ENCODE measurements at regions not wholly inside any gene's neighbourhood (a gene's known extent, or its start where the extent isn't known, plus 50 kb on each side); places are given as distances from the start of the nearest gene placed in this dataset.

DNA sequence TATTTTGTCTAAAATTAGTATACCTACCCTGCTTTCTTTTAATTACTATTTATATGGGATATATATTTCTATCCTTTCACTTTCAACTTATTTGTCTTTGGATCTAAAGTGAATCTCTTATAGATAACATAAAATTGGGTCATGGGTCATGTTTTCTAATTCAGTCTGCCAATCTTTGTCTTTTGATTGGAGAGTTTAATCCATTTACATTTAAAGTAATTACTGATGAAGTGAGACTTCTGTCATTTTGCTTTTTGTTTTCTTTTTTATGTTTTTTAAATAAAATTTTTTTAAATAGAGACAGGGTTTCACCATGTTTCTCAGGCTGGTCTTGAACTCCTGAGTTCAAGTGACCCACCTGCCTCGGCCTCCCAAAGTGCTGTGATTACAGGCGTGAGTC, 50.5 kb upstream of the PRDM1 start:
- H3K9me3 ChIP-seq (replicated peaks) = peaks cover 25% of the 10 kb centered on the region
- H3K4me1 ChIP-seq = no peaks in the 10 kb centered on the region
- H3K4me3 ChIP-seq = no peak overlapping the region
- TF ChIP-seq, protein P1, sequence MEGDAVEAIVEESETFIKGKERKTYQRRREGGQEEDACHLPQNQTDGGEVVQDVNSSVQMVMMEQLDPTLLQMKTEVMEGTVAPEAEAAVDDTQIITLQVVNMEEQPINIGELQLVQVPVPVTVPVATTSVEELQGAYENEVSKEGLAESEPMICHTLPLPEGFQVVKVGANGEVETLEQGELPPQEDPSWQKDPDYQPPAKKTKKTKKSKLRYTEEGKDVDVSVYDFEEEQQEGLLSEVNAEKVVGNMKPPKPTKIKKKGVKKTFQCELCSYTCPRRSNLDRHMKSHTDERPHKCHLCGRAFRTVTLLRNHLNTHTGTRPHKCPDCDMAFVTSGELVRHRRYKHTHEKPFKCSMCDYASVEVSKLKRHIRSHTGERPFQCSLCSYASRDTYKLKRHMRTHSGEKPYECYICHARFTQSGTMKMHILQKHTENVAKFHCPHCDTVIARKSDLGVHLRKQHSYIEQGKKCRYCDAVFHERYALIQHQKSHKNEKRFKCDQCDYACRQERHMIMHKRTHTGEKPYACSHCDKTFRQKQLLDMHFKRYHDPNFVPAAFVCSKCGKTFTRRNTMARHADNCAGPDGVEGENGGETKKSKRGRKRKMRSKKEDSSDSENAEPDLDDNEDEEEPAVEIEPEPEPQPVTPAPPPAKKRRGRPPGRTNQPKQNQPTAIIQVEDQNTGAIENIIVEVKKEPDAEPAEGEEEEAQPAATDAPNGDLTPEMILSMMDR (IDR thresholded peaks at IDR 0.05; ENCODE audit: borderline replicate concordance) = no peak
- no peak for DNase-seq
- no peaks in the 10 kb centered on the region for H3K27me3 ChIP-seq (ENCODE audit: low read depth)
- intact Hi-C loops (cut with micrococcal nuclease) = no loop called here
- H3K27ac ChIP-seq (replicated peaks) = no peak overlapping the region
- no peaks in the 10 kb centered on the region for H3K36me3 ChIP-seq

DNA sequence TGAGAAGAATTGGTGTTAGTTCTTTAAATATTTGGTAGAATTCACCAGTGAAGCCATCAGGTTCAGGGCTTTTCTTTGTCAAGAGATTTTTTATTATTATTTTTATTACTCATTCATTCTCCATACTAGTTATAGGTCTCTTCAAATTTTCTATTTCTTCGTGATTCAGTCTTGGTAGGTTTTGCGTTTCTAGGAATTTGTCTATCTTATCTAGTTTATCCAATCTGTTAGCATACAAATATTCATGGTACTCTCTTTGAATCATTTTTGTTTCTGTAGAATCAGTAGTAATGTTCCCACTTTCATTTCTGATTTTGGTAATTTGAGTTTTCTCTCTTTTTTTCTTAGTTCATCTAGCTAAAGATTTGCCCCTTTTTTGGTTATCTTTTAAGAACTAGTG, 52.3 kb upstream of the PRDM1 start:
- intact Hi-C loops (cut with micrococcal nuclease) = no loop called here
- no peak for DNase-seq
- no peaks in the 10 kb centered on the region for H3K4me1 ChIP-seq
- TF ChIP-seq, protein P1 (IDR thresholded peaks at IDR 0.05; ENCODE audit: borderline replicate concordance) = no peak
- H3K9me3 ChIP-seq (replicated peaks) = peaks cover 25% of the 10 kb centered on the region
- no peaks in the 10 kb centered on the region for H3K27me3 ChIP-seq (ENCODE audit: low read depth)
- no peak overlapping the region for H3K27ac ChIP-seq (replicated peaks)
- H3K4me3 ChIP-seq = no peak overlapping the region
- no peaks in the 10 kb centered on the region for H3K36me3 ChIP-seq

DNA sequence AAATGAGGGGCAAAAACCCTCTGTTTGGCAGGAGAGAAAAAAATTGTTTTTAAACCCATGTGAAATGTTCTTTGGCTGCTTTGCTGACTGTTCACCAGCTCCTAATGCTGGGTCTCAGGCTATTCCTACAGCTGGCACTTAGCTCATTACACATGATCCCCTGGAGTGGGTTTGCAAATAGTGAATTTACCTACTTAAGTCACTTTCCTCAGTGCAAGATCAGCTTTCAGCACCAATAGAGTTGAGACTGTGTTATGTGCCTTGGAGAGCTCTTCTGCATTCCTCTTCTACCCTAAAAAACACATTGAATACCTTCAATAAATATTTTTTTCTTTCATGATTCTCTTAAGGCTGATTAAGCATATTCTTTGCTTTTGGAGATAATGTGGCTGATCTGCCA, 58.4 kb upstream of the PRDM1 start:
- Histone ChIP-seq H3K27me3 (ENCODE audit: low read depth) (peaks cover 19% of the 10 kb centered on the region), H3K36me3 (no peaks in the 10 kb centered on the region), H3K4me3 (no peak overlapping the region), H3K4me1 (no peaks in the 10 kb centered on the region), H3K27ac (replicated peaks) (no peak overlapping the region), H3K9me3 (replicated peaks) (no peaks in the 10 kb centered on the region)
- no peak for DNase-seq
- intact Hi-C loops (cut with micrococcal nuclease) = no loop called here
- TF ChIP-seq, protein P1 (IDR thresholded peaks at IDR 0.05; ENCODE audit: borderline replicate concordance) = no peak

DNA sequence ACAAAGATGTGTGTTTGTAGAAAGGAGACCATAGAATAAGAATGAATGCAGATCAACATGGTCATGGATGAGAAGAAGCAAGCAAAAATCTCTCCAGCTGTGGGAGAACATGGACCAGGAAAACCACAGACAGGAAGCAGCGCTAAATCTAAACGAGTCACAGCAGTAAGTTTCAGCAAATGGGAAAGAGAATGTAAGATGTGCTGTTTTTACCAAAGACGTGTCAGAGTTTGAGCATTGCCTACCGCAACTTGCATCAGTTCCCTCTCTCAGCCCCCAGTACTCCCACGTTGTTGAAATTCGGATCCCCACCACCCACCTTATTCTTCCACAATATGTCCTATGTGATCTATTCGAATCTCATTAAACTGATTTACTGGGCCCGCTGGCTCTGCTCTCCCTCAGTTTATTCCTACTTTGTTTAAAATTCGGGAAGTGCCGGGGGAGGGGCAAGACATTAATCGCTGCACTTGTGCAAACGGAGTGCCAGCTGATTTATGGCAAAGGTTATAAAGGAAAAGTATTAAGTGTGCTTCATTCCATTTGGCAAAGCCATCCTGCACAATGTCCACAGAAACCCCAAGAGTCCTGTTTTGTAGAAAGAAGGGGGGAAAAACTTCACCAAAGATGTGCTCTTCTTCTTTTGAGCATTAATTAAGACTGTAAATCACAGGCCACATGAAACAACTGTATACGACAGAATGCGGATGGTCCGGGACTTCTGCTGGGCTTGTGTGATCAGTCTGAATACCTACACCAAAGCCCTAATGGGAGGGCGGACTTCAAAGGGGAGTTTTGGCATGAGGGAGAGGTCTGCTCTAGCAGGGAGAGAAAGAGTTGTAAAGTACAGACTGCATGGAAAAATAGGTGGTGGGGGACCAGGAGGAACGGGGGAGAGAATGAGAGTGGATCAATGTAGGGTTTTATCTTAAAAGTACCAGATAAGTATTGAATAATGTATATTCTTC, 59.1 kb upstream of the PRDM1 start:
- intact Hi-C loops (cut with micrococcal nuclease) = no loop called here

DNA sequence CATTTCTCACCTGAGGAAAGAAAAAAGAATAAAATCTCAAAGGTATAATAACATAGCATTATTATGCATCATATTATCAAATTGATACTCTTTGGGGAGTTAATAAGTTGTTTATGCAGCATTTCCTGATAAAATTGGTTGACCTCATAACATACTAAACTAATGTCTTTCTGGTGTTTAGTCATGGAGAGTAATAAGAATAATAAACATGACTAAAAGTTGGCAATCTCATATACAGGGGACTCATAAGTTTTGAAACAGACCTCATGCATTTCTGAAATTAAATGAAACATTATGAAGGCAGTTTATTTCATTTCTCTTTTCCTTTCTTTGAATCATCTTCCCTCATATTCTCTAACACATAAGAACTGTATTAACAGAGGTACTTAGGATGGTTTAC, 60.5 kb upstream of the PRDM1 start:
- Histone ChIP-seq H3K27ac (replicated peaks) (no peak overlapping the region), H3K9me3 (replicated peaks) (no peaks in the 10 kb centered on the region), H3K4me3 (no peak overlapping the region), H3K36me3 (no peaks in the 10 kb centered on the region), H3K27me3 (ENCODE audit: low read depth) (peaks cover 19% of the 10 kb centered on the region), H3K4me1 (no peaks in the 10 kb centered on the region)
- intact Hi-C loops (cut with micrococcal nuclease) = no loop called here
- DNase-seq = no peak
- TF ChIP-seq, protein P1 (IDR thresholded peaks at IDR 0.05; ENCODE audit: borderline replicate concordance) = no peak

More for the DNA sequence above, 59.1 kb upstream of the PRDM1 start:
- no peak overlapping the region for H3K27ac ChIP-seq (replicated peaks)
- H3K27me3 ChIP-seq (ENCODE audit: low read depth) = peaks cover 19% of the 10 kb centered on the region
- no peak for DNase-seq
- TF ChIP-seq, protein P1 (IDR thresholded peaks at IDR 0.05; ENCODE audit: borderline replicate concordance) = no peak
- H3K4me3 ChIP-seq = no peak overlapping the region
- H3K4me1 ChIP-seq = no peaks in the 10 kb centered on the region
- H3K9me3 ChIP-seq (replicated peaks) = no peaks in the 10 kb centered on the region
- H3K36me3 ChIP-seq = no peaks in the 10 kb centered on the region

All from left ventricle myocardium inferior (tissue), 1 donor.